Body of pancreas (tissue), 4 donors: ENCODE measurements at regions not wholly inside any gene's neighbourhood (a gene's known extent, or its start where the extent isn't known, plus 50 kb on each side); places are given as distances from the start of the nearest gene placed in this dataset.

Experiments
- ATAC-seq: fragments of 150-250 bp; one replicate; pipeline ENCODE4 v1.9.1; 2016
- DNase-seq, 4 donors: peaks; one replicate each; pipeline ENCODE4 v3.0.0-alpha.2; 2019
- H3K27ac ChIP-seq, 4 donors: fragments of 200-600 bp; sonication (generic); 1 replicate in 3 of 4; 2 replicates in 1 of 4; pipeline versions ENCODE4 v1.5.1 to v1.6.1; 2016 to 2019; ENCODE audit warnings: mild to moderate bottlenecking in 1 of 4, mixed read lengths in 1 of 4, moderate library complexity in 1 of 4
- H3K27me3 ChIP-seq, 2 donors: fragments of 200-600 bp; sonication (generic); one replicate each; pipeline ENCODE4 v1.6.0; 2016; ENCODE audit warnings: mild to moderate bottlenecking in 1 of 2
- H3K36me3 ChIP-seq, 2 donors: fragments of 200-600 bp; sonication (generic); replicated peaks in 1 of 2; 2 replicates each; pipeline ENCODE4 v1.5.1; 2016; ENCODE audit warnings: low read depth in 2 of 2; ENCODE audit not compliant: insufficient read depth in 1 of 2
- H3K4me1 ChIP-seq: fragments of 200-600 bp; sonication (generic); one replicate; pipeline ENCODE4 v1.6.0; 2016
- H3K4me3 ChIP-seq, 2 donors: fragments of 200-600 bp; sonication (generic); 1 replicate in 1 of 2; 2 replicates in 1 of 2; pipeline ENCODE4 v1.5.1; 2016 to 2019
- H3K9me3 ChIP-seq, 3 donors: fragments of 200-600 bp; sonication (generic); 1 replicate in 2 of 3; 2 replicates in 1 of 3; pipeline ENCODE4 v1.5.1; 2016
- POLR2A ChIP-seq, 3 donors: fragments of 450-650 bp; IDR thresholded peaks; one replicate each; pipeline ENCODE4 v1.6.1; 2016; ENCODE audit warnings: antibody characterized with exemption in 3 of 3, mild to moderate bottlenecking in 2 of 3
- WGBS, 2 donors: methylation state at CpG; one replicate each; pipeline ENCODE4 v1.1.5; 2017; 5-methylcytosine and 5-hydroxymethylcytosine counted together
- intact Hi-C: fragments of 100-400 bp; cut with DNase I; formaldehyde crosslinking; loops from one replicate; pipeline ENCODE4 v1.15.1; 2023
- TF ChIP-seq, protein P1 (sequence below), 7 experiments: fragments of 450-650 bp in 4 of 7; fragments of 200-600 bp in 3 of 7; sonication (generic) in 3 of 7; IDR thresholded peaks; one replicate each; pipeline ENCODE4 v1.5.1; 2016 to 2019; ENCODE audit warnings: antibody characterized with exemption in 7 of 7

DNA sequence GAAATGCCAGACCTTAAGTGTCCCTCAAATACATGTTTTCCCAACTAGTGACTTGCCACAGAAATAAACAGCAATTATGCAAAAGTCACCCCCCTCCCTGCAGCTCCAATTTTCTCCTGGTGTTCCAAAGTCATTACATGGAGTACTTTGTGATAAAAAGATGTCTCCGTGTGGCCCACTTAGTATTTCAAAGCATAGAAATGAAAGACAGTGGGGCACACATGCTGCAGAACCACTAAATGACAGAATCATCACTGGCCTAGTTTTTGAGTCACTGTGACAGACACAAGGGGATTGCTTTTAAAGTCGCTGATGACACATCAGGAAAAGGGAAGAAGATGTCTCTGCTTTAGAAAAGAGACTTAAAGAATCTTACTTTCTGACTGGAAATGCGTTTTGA is 323.4 kb downstream of the PSAT1 start:
- DNase-seq, result no peak
- no peak for ATAC-seq
- no peaks in the 10 kb centered on the region for H3K9me3 ChIP-seq
- H3K27me3 ChIP-seq, result no peaks in the 10 kb centered on the region
- H3K36me3 ChIP-seq, result no peaks in the 10 kb centered on the region
- H3K27ac ChIP-seq, result no peak overlapping the region
- H3K4me1 ChIP-seq, result no peaks in the 10 kb centered on the region
- no peak for TF ChIP-seq POLR2A (IDR thresholded peaks at IDR 0.05)
- TF ChIP-seq, protein P1, sequence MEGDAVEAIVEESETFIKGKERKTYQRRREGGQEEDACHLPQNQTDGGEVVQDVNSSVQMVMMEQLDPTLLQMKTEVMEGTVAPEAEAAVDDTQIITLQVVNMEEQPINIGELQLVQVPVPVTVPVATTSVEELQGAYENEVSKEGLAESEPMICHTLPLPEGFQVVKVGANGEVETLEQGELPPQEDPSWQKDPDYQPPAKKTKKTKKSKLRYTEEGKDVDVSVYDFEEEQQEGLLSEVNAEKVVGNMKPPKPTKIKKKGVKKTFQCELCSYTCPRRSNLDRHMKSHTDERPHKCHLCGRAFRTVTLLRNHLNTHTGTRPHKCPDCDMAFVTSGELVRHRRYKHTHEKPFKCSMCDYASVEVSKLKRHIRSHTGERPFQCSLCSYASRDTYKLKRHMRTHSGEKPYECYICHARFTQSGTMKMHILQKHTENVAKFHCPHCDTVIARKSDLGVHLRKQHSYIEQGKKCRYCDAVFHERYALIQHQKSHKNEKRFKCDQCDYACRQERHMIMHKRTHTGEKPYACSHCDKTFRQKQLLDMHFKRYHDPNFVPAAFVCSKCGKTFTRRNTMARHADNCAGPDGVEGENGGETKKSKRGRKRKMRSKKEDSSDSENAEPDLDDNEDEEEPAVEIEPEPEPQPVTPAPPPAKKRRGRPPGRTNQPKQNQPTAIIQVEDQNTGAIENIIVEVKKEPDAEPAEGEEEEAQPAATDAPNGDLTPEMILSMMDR (IDR thresholded peaks at IDR 0.05), result no peak
- 67 to 70% methylated on average over 3 of the region's 3 CpGs for WGBS, 2 donors
- intact Hi-C loops, result no loop called here
- H3K4me3 ChIP-seq, result no peak overlapping the region

DNA sequence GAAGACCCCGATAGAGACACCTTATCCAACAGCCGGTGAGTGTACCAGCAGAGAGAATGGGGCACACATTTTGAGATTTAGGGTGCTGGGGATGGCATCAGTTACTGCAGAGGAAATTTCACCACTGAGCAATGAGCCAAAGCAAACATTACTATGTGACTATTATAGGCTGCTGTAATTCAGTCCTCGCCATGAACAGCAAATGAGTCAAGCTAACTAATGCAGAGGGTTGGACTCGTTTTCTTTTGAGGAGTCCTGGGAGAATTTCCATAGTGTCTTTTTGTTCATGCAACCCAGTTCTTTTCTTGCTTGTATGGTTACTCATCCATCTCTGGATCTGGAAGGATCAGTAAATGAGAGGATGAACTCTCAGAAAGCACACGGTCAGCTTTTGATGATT is 323.8 kb downstream of the PSAT1 start:
- no peaks in the 10 kb centered on the region for H3K27me3 ChIP-seq
- ATAC-seq (no peak), DNase-seq (no peak)
- no peaks in the 10 kb centered on the region for H3K4me1 ChIP-seq
- WGBS, 2 donors, result 84 to 93% methylated on average over 5 of the region's 5 CpGs
- no peaks in the 10 kb centered on the region for H3K9me3 ChIP-seq
- intact Hi-C loops, result no loop called here
- H3K27ac ChIP-seq, result no peak overlapping the region
- no peak overlapping the region for H3K4me3 ChIP-seq
- no peaks in the 10 kb centered on the region for H3K36me3 ChIP-seq
- TF ChIP-seq, protein P1 (IDR thresholded peaks at IDR 0.05), result no peak
- TF ChIP-seq POLR2A (IDR thresholded peaks at IDR 0.05), result no peak

GRCh38 chr9:78622126-78622525 is 325.2 kb downstream of the PSAT1 start:
- DNase-seq (no peak), ATAC-seq (no peak)
- Histone ChIP-seq H3K4me1 (no peaks in the 10 kb centered on the region), H3K9me3 (no peaks in the 10 kb centered on the region), H3K27ac (no peak overlapping the region), H3K27me3 (no peaks in the 10 kb centered on the region), H3K36me3 (no peaks in the 10 kb centered on the region), H3K4me3 (no peak overlapping the region)
- 90 to 92% methylated on average over 2 of the region's 2 CpGs for WGBS, 2 donors
- TF ChIP-seq POLR2A (IDR thresholded peaks at IDR 0.05), result no peak
- TF ChIP-seq, protein P1 (IDR thresholded peaks at IDR 0.05), result no peak
- intact Hi-C loops, result no loop called here

DNA sequence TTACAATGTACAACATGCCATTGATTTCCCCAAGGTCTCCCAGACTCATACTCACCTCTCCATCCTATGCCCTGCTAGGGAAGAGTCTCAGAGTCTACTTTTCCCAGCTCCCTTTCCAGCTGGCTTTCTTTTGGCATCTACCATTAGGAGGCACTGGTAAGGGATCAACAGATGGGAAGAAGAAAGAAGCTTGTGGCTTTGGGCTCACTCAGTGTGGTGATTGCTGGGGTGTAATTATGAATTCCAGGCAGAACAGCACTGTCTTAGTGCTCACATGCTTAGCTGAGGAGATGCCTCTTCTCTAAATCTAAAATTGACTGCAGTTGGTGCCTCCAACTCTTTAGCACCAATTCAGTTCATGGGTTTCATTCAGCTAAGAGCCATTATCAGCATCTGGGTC is 330.0 kb downstream of the PSAT1 start:
- Histone ChIP-seq H3K4me1 (no peaks in the 10 kb centered on the region), H3K27ac (no peak overlapping the region), H3K27me3 (no peaks in the 10 kb centered on the region), H3K9me3 (no peaks in the 10 kb centered on the region), H3K4me3 (no peak overlapping the region), H3K36me3 (no peaks in the 10 kb centered on the region)
- TF ChIP-seq, protein P1 (IDR thresholded peaks at IDR 0.05), result no peak
- TF ChIP-seq POLR2A (IDR thresholded peaks at IDR 0.05), result no peak
- ATAC-seq (no peak), DNase-seq (no peak)
- intact Hi-C loops, result no loop called here

DNA sequence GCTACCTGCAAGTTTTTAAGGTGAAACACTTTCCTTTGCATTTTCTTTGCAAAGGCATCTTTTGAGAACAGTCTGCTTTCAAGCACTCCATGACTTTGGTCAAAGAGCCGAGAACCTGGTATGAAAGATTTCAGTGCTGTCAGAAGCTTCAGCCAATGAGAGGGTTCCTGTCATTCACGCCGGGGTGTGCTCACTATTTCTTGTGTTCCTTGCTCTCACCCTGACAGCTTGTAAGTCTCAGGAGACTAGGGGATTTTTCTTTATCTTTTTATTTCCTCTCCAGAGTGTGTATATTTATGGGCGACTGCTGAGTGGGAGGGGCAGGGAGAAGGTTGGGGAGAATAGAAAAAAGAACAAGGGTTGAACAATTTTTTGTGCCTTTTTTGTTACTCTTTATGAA is 334.0 kb downstream of the PSAT1 start:
- Histone ChIP-seq H3K9me3 (no peaks in the 10 kb centered on the region), H3K36me3 (no peaks in the 10 kb centered on the region), H3K4me1 (no peaks in the 10 kb centered on the region), H3K27ac (no peak overlapping the region), H3K4me3 (no peak overlapping the region), H3K27me3 (no peaks in the 10 kb centered on the region)
- ATAC-seq, result no peak
- DNase-seq, result no peak
- 61 to 63% methylated on average over 4 of the region's 4 CpGs for WGBS, 2 donors
- TF ChIP-seq, protein P1 (IDR thresholded peaks at IDR 0.05), result no peak
- TF ChIP-seq POLR2A (IDR thresholded peaks at IDR 0.05), result no peak
- intact Hi-C loops, result no loop called here
